IMR-90 (cell line): ENCODE measurements at regions not wholly inside any gene's neighbourhood (a gene's known extent, or its start where the extent isn't known, plus 50 kb on each side); places are given as distances from the start of the nearest gene placed in this dataset.

Experiments
- ATAC-seq: fragments of 200-7000 bp; cut with Tn5 transposase; 2 replicates; pipeline ENCODE4 v1.9.1; 2020; ENCODE audit warnings: low read depth, mild to moderate bottlenecking, moderate library complexity
- BruUV-seq: library from RNA; stranded (reverse); fragments of 400-500 nt; replicated peaks from 2 replicates; lab custom pipeline; 2021; lab: Mats Ljungman, UMichigan
- CTCF ChIA-PET: fragments of 300-600 bp; formaldehyde crosslinking; extraction: SDS; loops from one replicate; lab custom pipeline; 2021; ENCODE audit warnings: antibody characterized with exemption; lab: Yijun Ruan, JAX
- POLR2A ChIA-PET: fragments of 300-600 bp; sonication (Branson Sonifier 250); formaldehyde crosslinking; loops from one replicate; lab custom pipeline; 2022; ENCODE audit warnings: antibody characterized with exemption; ENCODE audit not compliant: unreplicated experiment; lab: Charles Lee
- DNase-seq: peaks from one replicate; pipeline ENCODE4 v3.0.0; 2013
- H2AFZ ChIP-seq: replicated peaks from 2 replicates; pipeline ENCODE3; 2013; ENCODE audit warnings: low read length, mild to moderate bottlenecking; ENCODE audit not compliant: poor library complexity
- H2AK5ac ChIP-seq: 2 replicates; pipeline ENCODE4 v1.6.1; 2013; ENCODE audit warnings: low read depth, low read length, inconsistent platforms
- H2AK9ac ChIP-seq: replicated peaks from 2 replicates; pipeline ENCODE3; 2013; ENCODE audit warnings: mild to moderate bottlenecking, low read depth, low read length, moderate library complexity; ENCODE audit not compliant: poor library complexity
- H2BK120ac ChIP-seq: 2 replicates; pipeline ENCODE4 v1.6.1; 2013; ENCODE audit warnings: low read depth, low read length, inconsistent platforms
- H2BK15ac ChIP-seq: 3 replicates; pipeline ENCODE4 v1.6.1; 2013; ENCODE audit warnings: low read depth, low read length, inconsistent platforms
- H2BK20ac ChIP-seq: 2 replicates; pipeline ENCODE4 v1.6.1; 2013; ENCODE audit warnings: low read depth, mild to moderate bottlenecking, inconsistent platforms, low read length, moderate library complexity
- H2BK5ac ChIP-seq: 2 replicates; pipeline ENCODE4 v1.6.1; 2013; ENCODE audit warnings: mild to moderate bottlenecking, low read depth, low read length, inconsistent platforms; ENCODE audit not compliant: poor library complexity, severe bottlenecking
- H3K14ac ChIP-seq: replicated peaks from 2 replicates; pipeline ENCODE4 v1.6.1; 2013; ENCODE audit warnings: low read depth, low read length, inconsistent platforms
- H3K18ac ChIP-seq: 2 replicates; pipeline ENCODE4 v1.6.1; 2013; ENCODE audit warnings: low read depth, low read length, control low read depth
- H3K23ac ChIP-seq: 2 replicates; pipeline ENCODE4 v1.6.1; 2013; ENCODE audit warnings: low read depth, low read length, inconsistent platforms
- H3K27ac ChIP-seq: 2 replicates; pipeline ENCODE4 v1.5.1; 2013; ENCODE audit warnings: mild to moderate bottlenecking, control low read depth, low read length; ENCODE audit not compliant: insufficient read depth
- H3K27me3 ChIP-seq: 2 replicates; pipeline ENCODE4 v1.6.1; 2013; ENCODE audit warnings: low read length; ENCODE audit not compliant: control insufficient read depth, insufficient read depth
- H3K36me3 ChIP-seq: 2 replicates; pipeline ENCODE4 v1.6.1; 2013; ENCODE audit warnings: low read length, mixed read lengths; ENCODE audit not compliant: control insufficient read depth, insufficient read depth
- H3K4ac ChIP-seq: 2 replicates; pipeline ENCODE4 v1.6.1; 2013; ENCODE audit warnings: low read depth, low read length, inconsistent platforms
- H3K4me1 ChIP-seq: 2 replicates; pipeline ENCODE4 v1.6.1; 2013; ENCODE audit warnings: low read length, mixed read lengths; ENCODE audit not compliant: control insufficient read depth, insufficient read depth
- H3K4me2 ChIP-seq: 2 replicates; pipeline ENCODE4 v1.6.1; 2013; ENCODE audit warnings: low read depth, mild to moderate bottlenecking, control low read depth, low read length, moderate library complexity
- H3K4me3 ChIP-seq: 2 replicates; pipeline ENCODE4 v1.5.1; 2013; ENCODE audit warnings: low read depth, mild to moderate bottlenecking, control low read depth, low read length, moderate library complexity; ENCODE audit not compliant: insufficient read depth
- H3K56ac ChIP-seq: 2 replicates; pipeline ENCODE4 v1.6.1; 2013; ENCODE audit warnings: low read length, inconsistent platforms; ENCODE audit not compliant: insufficient read depth; ENCODE audit errors: extremely low read depth
- H3K79me1 ChIP-seq, 2 experiments: 2 replicates each; pipeline ENCODE4 v1.6.1; 2013; ENCODE audit warnings: low read length in 2 of 2, inconsistent platforms in 1 of 2, low read depth in 1 of 2
- H3K9ac ChIP-seq: 2 replicates; pipeline ENCODE4 v1.6.1; 2013; ENCODE audit warnings: low read depth, low read length, control low read depth
- H3K9me1 ChIP-seq: 2 replicates; pipeline ENCODE4 v1.6.1; 2013; ENCODE audit warnings: low read length, inconsistent platforms; ENCODE audit not compliant: insufficient read depth
- H3K9me3 ChIP-seq: 2 replicates; pipeline ENCODE4 v1.6.1; 2013; ENCODE audit warnings: low read length; ENCODE audit not compliant: control insufficient read depth, insufficient read depth
- H4K20me1 ChIP-seq: 2 replicates; pipeline ENCODE4 v1.6.1; 2013; ENCODE audit warnings: low read length, inconsistent platforms; ENCODE audit not compliant: insufficient read depth
- H4K5ac ChIP-seq: 2 replicates; pipeline ENCODE4 v1.6.1; 2013; ENCODE audit warnings: mild to moderate bottlenecking, low read depth, low read length, control low read depth
- H4K8ac ChIP-seq, 2 experiments: 2 replicates each; pipeline ENCODE4 v1.6.1; 2013; ENCODE audit warnings: low read depth in 2 of 2, low read length in 2 of 2, control low read depth in 1 of 2, inconsistent platforms in 1 of 2
- H4K91ac ChIP-seq: 2 replicates; pipeline ENCODE4 v1.6.1; 2013; ENCODE audit warnings: low read depth, low read length, inconsistent platforms; ENCODE audit not compliant: insufficient read depth
- BHLHE40 ChIP-seq: fragments of 150-350 bp; IDR thresholded peaks from 2 replicates; pipeline ENCODE4 v1.6.1; 2016; ENCODE audit warnings: mild to moderate bottlenecking, low read depth, low read length
- CEBPB ChIP-seq: IDR thresholded peaks from 2 replicates; pipeline ENCODE4 v1.6.1; 2012; ENCODE audit warnings: low read depth, low read length, improper control_type of control experiment
- CHD1 ChIP-seq: IDR thresholded peaks from 2 replicates; pipeline ENCODE4 v1.6.1; 2012; ENCODE audit warnings: low read depth, low read length, improper control_type of control experiment
- FOS ChIP-seq: fragments of 150-350 bp; IDR thresholded peaks from 2 replicates; pipeline ENCODE4 v1.6.1; 2016; ENCODE audit warnings: low read depth, low read length
- MAFK ChIP-seq: IDR thresholded peaks from 2 replicates; pipeline ENCODE4 v1.6.1; 2012; ENCODE audit warnings: low read depth, low read length, improper control_type of control experiment
- MAZ ChIP-seq: IDR thresholded peaks from 2 replicates; pipeline ENCODE4 v1.6.1; 2012; ENCODE audit warnings: low read depth, mild to moderate bottlenecking, low read length, improper control_type of control experiment, moderate library complexity, borderline replicate concordance
- MXI1 ChIP-seq: IDR thresholded peaks from 2 replicates; pipeline ENCODE4 v1.6.1; 2012; ENCODE audit warnings: low read depth, mild to moderate bottlenecking, low read length, moderate library complexity, borderline replicate concordance
- NFE2L2 ChIP-seq: fragments of 150-350 bp; IDR thresholded peaks from 2 replicates; pipeline ENCODE4 v1.6.1; 2016; ENCODE audit warnings: low read depth, mild to moderate bottlenecking, low read length
- POLR2A ChIP-seq: IDR thresholded peaks from 2 replicates; pipeline ENCODE4 v1.6.1; 2012; ENCODE audit warnings: mild to moderate bottlenecking, low read depth, low read length
- RAD21 ChIP-seq: IDR thresholded peaks from 2 replicates; pipeline ENCODE4 v1.6.1; 2012; ENCODE audit warnings: low read length, improper control_type of control experiment
- RCOR1 ChIP-seq: IDR thresholded peaks from 2 replicates; pipeline ENCODE4 v1.6.1; 2012; ENCODE audit warnings: mild to moderate bottlenecking, low read length, improper control_type of control experiment; ENCODE audit not compliant: insufficient replicate concordance
- RFX5 ChIP-seq: IDR thresholded peaks from 2 replicates; pipeline ENCODE4 v1.8.0; 2012; ENCODE audit warnings: low read depth, mild to moderate bottlenecking, low read length, moderate library complexity
- SMC3 ChIP-seq: fragments of 150-350 bp; IDR thresholded peaks from 2 replicates; pipeline ENCODE4 v1.6.1; 2016; ENCODE audit warnings: low read depth, mild to moderate bottlenecking, antibody characterized with exemption, low read length, moderate library complexity
- WGBS, 2 experiments: methylation state at CpG; one replicate each; pipeline versions ENCODE4 v1.1.5 to v1.1.7; 2013; ENCODE audit warnings: missing lambda C conversion rate in 2 of 2; ENCODE audit not compliant: insufficient read length in 1 of 2; ENCODE audit errors: extremely low coverage in 2 of 2; 5-methylcytosine and 5-hydroxymethylcytosine counted together
- dilution Hi-C: fragments of 300-500 bp; cut with HindIII; formaldehyde crosslinking; loops from one replicate; pipeline ENCODE4 v1.14.3; 2018; ENCODE audit warnings: low sequenced_read_pairs; ENCODE audit not compliant: unreplicated experiment
- in situ Hi-C: fragments of 300-500 bp; cut with MboI; formaldehyde crosslinking; loops from 3 replicates; pipeline ENCODE4 v1.14.3; 2019; ENCODE audit warnings: low sequenced_read_pairs, inconsistent platforms, mixed read lengths
- intact Hi-C: fragments of 100-400 bp; cut with micrococcal nuclease; formaldehyde crosslinking; loops from 2 replicates; pipeline ENCODE4 v1.10.0; 2022
- TF ChIP-seq, protein P1 (sequence below): fragments of 150-350 bp; IDR thresholded peaks from 2 replicates; pipeline ENCODE4 v1.6.1; 2017; ENCODE audit warnings: mild to moderate bottlenecking, antibody characterized with exemption, low read length, low read depth
- TF ChIP-seq, protein P2 (sequence below): fragments of 150-350 bp; IDR thresholded peaks from 2 replicates; pipeline ENCODE4 v1.6.1; 2016; ENCODE audit warnings: low read depth, mild to moderate bottlenecking, low read length, moderate library complexity, borderline replicate concordance
- TF ChIP-seq, protein P3 (sequence below): conservative IDR thresholded peaks from 2 replicates; pipeline ENCODE4 v1.5.1; 2012; ENCODE audit warnings: mild to moderate bottlenecking, low read depth, low read length, improper control_type of control experiment

DNA sequence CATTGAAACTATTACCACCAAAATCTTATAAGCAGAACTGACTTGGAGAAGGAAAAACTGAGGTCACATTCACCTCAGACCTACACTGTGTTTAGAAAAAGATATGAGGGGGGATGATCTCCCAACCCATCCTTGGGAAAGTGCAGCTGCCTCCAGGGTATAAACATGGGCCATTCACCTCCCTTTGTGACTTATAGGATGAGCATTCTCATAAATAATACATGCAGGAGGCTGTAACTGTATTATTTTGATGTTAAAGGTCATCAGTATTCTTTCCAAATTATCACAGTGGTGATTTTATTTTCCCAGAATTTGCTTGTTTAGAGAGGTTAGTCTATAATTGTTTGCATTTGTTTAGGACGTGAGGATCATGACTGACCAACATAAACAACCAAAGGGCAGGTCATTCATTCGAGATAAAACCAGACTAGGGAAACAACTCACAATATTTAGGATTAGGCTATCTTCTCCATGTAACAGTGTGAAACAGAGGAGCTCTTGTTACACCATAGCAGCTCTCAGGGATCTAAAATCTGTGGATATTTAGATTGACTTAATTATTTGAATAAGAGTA, 109.2 kb upstream of the NR5A2 start:
- Histone ChIP-seq H2BK15ac (no peak overlapping the region), H2AFZ (no peak overlapping the region), H3K36me3 (no peaks in the 10 kb centered on the region), H4K5ac (no peak overlapping the region), H3K4me3 (no peak overlapping the region), H4K20me1 (no peaks in the 10 kb centered on the region), H2AK9ac (no peak overlapping the region), H3K9me3 (no peaks in the 10 kb centered on the region), H3K4me1 (no peaks in the 10 kb centered on the region), H4K91ac (no peak overlapping the region), H3K14ac (no peak overlapping the region), H3K4ac (no peak overlapping the region), H2BK20ac (no peak overlapping the region), H4K8ac (no peak overlapping the region), H3K4me2 (no peak overlapping the region), H3K9ac (no peak overlapping the region), H3K27ac (no peak overlapping the region), H2BK120ac (no peak overlapping the region), H3K23ac (no peak overlapping the region), H2AK5ac (no peak overlapping the region), H3K56ac (no peak overlapping the region), H3K18ac (no peak overlapping the region), H2BK5ac (no peak overlapping the region), H3K79me1 (no peaks in the 10 kb centered on the region), H3K27me3 (no peaks in the 10 kb centered on the region), H3K9me1 (no peaks in the 10 kb centered on the region)
- no TSS peak for BruUV-seq
- intact Hi-C loops (no loop called here), dilution Hi-C loops (no loop called here), in situ Hi-C loops (no loop called here)
- ATAC-seq: no peak
- CTCF ChIA-PET: no interaction called here
- no peak for DNase-seq
- TF ChIP-seq, protein P1, sequence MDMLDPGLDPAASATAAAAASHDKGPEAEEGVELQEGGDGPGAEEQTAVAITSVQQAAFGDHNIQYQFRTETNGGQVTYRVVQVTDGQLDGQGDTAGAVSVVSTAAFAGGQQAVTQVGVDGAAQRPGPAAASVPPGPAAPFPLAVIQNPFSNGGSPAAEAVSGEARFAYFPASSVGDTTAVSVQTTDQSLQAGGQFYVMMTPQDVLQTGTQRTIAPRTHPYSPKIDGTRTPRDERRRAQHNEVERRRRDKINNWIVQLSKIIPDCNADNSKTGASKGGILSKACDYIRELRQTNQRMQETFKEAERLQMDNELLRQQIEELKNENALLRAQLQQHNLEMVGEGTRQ: no peak
- TF ChIP-seq MXI1 (no peak), RAD21 (no peak), BHLHE40 (no peak), CHD1 (no peak), NFE2L2 (no peak), FOS (no peak), POLR2A (no peak), MAFK (no peak), RCOR1 (no peak), MAZ (no peak), SMC3 (no peak), CEBPB (no peak), RFX5 (no peak)
- TF ChIP-seq, protein P2, sequence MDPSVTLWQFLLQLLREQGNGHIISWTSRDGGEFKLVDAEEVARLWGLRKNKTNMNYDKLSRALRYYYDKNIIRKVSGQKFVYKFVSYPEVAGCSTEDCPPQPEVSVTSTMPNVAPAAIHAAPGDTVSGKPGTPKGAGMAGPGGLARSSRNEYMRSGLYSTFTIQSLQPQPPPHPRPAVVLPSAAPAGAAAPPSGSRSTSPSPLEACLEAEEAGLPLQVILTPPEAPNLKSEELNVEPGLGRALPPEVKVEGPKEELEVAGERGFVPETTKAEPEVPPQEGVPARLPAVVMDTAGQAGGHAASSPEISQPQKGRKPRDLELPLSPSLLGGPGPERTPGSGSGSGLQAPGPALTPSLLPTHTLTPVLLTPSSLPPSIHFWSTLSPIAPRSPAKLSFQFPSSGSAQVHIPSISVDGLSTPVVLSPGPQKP: no peak
- TF ChIP-seq, protein P3, sequence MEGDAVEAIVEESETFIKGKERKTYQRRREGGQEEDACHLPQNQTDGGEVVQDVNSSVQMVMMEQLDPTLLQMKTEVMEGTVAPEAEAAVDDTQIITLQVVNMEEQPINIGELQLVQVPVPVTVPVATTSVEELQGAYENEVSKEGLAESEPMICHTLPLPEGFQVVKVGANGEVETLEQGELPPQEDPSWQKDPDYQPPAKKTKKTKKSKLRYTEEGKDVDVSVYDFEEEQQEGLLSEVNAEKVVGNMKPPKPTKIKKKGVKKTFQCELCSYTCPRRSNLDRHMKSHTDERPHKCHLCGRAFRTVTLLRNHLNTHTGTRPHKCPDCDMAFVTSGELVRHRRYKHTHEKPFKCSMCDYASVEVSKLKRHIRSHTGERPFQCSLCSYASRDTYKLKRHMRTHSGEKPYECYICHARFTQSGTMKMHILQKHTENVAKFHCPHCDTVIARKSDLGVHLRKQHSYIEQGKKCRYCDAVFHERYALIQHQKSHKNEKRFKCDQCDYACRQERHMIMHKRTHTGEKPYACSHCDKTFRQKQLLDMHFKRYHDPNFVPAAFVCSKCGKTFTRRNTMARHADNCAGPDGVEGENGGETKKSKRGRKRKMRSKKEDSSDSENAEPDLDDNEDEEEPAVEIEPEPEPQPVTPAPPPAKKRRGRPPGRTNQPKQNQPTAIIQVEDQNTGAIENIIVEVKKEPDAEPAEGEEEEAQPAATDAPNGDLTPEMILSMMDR: no peak
- WGBS, 2 experiments: no CpG with 5 or more reads among the region's 2 CpGs
- POLR2A ChIA-PET: no interaction called here
